ENCODE measurements at regions not wholly inside any gene's neighbourhood (a gene's known extent, or its start where the extent isn't known, plus 50 kb on each side); places are given as distances from the start of the nearest gene placed in this dataset.

- TF ChIP-seq ELK1 (IDR thresholded peaks at IDR 0.05; ENCODE audit: borderline replicate concordance, low read depth, low read length) (no peak), CTCF (conservative IDR thresholded peaks at IDR 0.05; ENCODE audit: low read depth, low read length) (no peak), POLR2A (IDR thresholded peaks at IDR 0.05; ENCODE audit: low read depth, low read length) (no peak), CEBPB (IDR thresholded peaks at IDR 0.05; ENCODE audit: low read depth, low read length) (no peak), USF2 (IDR thresholded peaks at IDR 0.05; ENCODE audit: low read depth, low read length) (no peak), MAFK (IDR thresholded peaks at IDR 0.05; ENCODE audit: low read depth, low read length) (no peak), RCOR1 (IDR thresholded peaks at IDR 0.05; ENCODE audit: insufficient replicate concordance, low read length) (no peak), CHD1 (IDR thresholded peaks at IDR 0.05; ENCODE audit: low read depth, low read length) (no peak)
Measured at GRCh38 chr1:213397638-213398037, 346.6 kb downstream of the RPS6KC1 start.

All from IMR-90 (cell line).